Glomerular visceral epithelial cell (primary cell): ENCODE measurements at regions not wholly inside any gene's neighbourhood (a gene's known extent, or its start where the extent isn't known, plus 50 kb on each side); places are given as distances from the start of the nearest gene placed in this dataset.
"Not testable (repeated sequence)": the region's sequence is repeated elsewhere in the genome, so short reads cannot be mapped to it uniquely, and the experiment has no call there.

Experiments
- DNase-seq: peaks from one replicate; pipeline ENCODE4 v3.0.0-alpha.2; 2016; ENCODE audit errors: extremely low spot score

DNA sequence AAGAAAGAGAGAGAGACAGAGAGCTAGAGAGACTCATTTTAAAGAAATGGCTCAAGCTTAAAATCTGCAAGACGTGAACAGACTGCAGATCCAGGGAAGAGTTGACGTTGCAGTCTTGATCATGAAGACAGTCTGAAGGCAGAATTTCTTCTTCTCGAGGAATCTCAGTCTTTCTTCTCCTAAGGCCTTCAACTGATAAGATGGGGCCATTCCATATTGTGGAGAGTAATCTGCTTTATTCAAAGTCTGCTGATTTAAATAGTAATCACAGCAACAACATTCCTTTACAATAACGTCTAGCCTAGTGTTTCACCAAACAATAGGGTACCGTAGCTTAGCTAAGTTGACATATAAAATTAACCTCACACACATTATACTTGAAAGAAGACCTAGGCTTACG lies 208.4 kb upstream of the ADAMTS3 start:
- no peak for DNase-seq

DNA sequence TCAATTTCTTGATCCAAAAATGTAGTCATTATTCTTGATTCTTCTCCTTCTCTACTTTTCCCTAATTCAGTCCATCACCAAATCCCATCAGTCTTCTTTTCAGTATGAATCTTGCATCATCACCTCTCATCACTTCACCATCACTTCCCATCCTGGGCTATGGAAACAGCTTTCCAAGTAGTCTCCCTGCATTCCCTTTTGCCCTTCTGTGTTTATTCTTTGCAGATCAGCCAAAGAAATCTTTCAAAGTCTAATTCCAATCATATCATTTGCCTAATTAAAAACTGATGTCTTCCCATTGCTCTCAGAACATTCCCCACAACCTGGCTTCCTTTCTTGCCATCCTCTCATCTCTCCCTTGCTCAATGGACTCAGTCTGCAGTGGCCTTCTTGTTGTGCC lies 201.7 kb upstream of the ADAMTS3 start:
- no peak for DNase-seq

DNA sequence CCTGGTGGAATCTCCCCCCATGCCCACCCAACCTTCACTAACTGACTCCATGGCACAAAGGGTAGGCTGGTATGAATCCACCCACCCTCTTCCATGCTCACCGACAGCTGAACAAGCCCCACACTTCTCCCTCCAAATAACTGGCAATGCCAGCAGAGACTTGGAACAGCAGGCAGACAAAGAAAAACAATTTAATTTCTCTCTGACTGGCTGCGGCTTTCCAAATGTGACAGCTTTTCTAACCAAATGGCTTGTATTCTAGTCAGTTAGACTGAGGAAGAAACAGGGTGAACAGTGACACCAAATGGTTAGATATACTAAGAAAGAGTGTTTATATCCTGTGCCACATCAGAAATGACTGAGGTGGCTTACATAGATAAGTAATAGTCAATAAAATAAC lies 199.3 kb upstream of the ADAMTS3 start:
- DNase-seq = peak; percentile 40

DNA sequence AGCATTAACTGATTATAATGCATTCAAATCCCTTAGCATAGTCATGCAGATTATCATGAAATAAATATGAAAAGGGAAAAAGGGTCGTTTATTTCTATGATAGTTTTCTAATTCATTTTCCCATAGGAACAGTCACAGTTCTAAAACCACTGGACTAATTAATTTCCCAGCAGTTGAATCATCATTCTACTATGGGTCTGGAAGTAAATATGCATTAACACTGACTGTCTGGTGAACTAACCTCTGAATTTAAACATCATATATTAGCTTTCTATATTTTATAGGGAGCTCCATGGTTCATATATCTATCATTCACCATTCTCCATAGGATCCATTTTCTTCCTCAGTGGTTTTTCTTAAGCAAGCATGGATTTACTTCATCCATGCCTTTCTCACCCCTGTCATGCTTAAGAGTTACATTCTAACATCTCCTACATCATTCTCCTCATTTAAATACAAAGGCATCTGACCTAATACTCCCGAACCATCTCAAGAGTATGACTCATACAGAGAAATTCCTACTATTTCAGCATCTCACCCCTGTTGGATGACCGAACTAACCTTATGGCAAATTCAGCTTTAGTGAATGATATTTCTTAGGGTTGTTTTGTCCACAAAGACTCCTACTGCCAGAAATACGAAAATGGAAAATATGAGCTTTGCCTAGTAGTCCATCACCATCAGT lies 198.7 kb upstream of the ADAMTS3 start:
- peak; percentile 86 for DNase-seq

DNA sequence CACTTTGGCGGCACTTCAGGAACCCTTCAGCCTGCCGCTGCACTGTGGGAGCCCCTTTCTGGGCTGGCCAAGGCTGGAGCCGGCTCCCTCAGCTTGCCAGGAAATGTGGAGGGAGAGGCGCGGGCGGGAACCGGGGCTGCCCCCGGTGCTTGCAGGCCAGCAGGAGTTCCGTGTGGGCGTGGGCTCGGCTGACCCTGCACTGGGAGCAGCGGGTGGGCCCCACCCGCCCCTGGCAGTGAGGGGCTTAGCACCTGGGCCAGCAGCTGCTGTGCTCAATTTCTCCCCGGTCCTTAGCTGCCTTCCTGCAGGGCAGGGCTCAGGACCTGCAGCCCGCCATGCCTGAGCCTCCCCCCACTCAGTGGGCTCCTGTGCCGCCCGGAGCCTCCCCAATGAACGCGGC lies 196.8 kb upstream of the ADAMTS3 start:
- DNase-seq = not testable (repeated sequence)

DNA sequence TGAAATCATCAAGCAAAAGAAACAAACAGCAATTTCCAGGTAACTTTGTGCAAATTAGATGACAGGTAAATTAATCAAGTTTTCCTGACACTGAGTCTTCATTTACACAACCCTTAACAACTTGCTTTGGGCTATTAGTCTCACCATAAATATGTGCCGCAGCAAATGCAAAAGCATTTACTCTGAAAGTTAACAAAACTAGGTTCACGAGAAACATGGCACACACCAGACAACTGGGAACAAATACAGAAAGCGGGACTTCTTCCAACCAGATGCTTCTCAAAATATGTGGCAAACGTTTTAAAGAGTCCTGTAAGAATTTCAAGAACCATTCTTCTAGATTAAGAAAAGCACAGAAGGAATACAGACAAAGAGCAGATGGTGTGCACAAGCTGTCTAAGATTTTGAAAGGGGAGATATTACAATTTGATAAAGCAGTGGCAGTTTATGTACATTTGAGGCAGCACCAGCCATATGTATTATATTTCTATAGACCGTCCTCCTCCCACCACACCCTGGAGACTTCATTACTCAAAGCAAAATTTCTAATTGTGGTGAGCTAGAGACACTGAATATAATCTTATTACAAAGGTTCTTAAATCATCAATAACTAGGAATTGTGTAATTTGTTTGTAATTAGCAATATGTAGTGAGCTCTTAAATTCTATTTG lies 192.5 kb upstream of the ADAMTS3 start:
- no peak for DNase-seq

DNA sequence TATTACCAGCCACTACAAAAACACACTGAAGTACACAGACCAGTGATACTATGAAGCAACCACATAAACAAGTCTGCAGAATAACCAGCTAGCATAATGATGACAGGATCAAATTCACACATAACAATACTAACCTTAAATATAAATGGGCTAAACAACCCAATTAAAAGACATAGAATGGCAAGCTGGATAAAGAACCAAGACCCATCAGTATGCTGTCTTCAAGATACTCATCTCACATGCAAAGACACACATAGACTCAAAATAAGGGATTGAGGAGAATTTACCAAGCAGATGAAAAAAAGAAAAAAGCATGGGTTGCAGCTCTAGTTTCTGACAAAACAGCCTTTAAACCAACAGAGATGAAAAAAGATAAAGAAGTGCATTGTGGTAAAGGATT lies 184.4 kb upstream of the ADAMTS3 start:
- not testable (repeated sequence) for DNase-seq

DNA sequence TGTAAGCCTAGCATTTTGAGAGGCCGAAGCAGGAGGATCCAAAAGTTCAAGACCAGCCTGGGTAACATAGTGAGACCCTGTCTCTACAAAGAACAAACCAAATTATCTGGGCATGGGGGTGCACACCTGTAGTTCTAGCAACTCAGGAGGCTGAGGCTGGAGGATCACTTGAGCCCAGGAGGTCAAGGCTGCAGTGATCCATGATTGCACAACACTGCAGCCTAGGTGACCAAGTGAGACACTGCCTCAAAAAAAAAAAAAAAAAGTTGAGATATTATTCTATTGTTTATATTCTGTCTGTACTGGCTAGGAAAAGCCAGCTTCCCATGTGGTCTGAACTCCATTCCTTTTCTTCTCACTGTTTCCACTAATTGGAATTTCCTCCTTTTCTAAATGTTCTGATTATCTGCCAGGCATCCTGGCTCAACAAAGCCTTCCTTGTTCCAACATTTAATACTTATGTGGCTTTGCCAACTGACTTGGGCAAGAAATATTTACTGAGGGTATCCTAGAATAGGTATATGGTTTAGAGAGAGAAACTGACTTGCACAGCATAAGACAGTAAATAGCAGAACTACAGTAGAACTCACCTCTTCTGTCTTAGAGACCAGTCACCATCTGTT lies 175.2 kb upstream of the ADAMTS3 start:
- DNase-seq = no peak

DNA sequence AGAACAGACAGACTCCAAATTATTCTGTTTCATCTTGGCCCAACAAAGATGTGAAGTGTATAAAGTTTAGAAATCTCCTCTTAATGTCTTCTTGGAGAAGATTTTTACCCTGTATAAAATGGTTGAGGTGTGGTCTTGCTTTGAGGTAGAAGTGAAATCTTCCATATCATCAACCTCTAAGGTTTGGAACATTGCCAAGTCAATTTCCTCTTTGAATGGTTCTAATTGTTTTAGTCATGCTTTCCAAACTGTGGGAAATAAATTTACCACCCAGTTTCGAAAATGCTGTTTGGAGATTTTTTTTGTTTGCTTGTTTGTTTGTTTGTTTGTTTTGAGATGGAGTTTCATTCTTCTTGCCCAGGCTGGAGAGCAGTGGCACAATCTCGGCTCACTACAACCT lies 174.1 kb upstream of the ADAMTS3 start:
- no peak for DNase-seq

DNA sequence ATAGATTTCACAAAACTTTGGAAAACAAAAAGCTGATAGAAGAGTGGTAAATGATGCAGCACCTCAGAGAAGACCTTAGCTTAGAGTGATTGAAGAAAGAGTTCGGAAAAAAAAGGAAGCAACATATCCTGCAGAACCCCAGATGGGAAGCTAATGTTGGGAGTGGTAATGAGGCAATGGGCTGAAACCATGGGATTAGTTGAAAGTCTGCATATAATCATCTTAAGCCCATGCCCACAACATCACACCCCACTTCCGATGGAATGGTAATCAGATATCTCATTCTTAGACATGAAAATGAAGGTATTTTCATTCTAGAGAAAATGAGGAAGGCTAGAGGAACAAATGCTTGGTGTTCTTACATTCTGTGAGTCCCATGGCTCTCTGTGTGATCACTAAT lies 146.3 kb upstream of the ADAMTS3 start:
- DNase-seq = no peak

DNA sequence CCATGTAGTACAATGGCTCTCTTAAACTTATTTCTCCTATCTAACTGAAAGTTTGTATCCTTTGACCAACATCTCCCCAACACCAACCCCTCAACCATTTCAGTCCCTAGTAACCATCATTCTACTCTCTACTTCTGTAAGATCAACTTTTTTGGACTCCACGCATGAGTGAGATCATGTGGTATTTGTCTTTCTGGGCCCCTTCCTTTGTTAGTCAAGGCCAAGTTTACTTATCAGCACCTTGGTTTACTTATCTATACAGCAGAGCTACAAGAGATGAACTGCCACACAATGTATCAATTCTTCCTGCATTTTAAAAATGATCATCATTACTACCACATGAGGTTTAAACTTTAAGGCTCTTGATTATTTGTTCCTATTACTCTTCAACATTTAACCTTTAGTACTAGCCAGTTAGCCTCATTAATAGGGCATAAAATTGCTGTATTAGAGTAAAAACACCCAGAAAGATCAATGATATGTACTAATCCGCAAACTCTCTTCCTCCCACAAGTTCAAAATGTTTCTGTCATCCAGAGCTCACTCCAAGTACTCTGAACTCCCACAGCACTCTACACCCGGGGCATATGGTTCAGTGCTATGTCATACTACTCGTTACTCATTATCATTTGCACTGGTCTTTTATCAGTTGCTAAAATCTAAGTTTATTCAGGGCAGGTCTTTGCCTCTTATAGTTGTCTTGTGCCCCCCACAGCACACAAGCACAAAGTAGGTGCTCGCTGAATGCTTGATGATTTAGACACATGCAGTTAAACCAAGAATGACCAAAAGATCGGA lies 145.7 kb upstream of the ADAMTS3 start:
- no peak for DNase-seq

DNA sequence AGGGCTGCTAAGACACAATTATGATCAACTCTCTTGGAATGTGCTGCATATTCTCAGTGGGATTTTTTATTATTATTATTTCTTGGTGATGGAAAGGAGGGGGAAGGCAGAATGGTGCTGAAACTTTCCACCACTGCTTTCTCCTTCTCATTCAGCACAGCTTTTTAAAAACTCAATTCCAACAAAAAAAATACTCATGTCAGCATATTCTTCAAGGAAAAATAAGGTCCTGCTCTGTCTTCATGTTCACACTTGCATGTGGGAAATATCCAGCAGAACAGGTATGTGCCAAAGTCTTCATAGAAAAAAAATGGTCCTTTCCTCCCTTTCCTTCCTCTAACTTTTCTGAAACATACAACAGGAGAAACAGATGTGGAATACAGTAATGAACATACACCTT lies 144.0 kb upstream of the ADAMTS3 start:
- no peak for DNase-seq

DNA sequence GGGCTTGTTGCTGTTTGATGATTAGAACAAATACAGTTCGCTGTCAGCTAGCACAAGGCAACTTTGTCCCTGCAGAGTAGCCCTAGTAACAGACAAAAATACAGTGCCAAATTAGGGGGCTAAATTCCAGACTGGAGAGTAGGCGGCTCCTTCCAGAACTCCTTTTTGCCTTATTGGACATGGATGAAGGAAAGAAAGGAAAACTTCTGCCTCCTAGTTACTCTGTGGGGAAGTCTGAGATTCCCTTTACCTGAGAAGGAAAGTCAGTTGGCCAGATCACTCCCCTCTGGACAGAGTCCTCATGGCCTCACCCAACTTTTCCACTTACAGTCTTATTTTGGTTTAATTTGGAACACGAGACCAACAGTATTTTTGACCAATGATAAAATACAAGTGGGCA lies 140.5 kb upstream of the ADAMTS3 start:
- DNase-seq = no peak

DNA sequence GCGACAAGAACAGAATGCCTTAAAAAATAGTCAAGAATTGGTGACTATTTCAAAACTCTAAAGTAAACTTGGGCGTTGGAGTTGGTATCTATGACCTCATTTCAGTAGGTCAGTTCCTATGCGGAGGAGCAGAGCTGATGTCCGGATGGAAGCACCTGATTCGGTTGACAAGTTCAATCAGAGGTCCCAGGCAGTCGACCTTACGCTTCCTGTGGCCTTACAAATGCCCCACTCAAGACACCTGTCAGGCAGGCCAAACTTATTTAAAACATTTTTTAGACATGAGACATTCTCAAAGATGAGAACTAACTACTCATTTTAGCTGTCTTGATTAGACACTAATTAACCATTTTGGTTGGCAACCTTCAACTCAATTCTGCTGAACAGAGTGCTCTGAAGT lies 137.7 kb upstream of the ADAMTS3 start:
- DNase-seq = no peak

DNA sequence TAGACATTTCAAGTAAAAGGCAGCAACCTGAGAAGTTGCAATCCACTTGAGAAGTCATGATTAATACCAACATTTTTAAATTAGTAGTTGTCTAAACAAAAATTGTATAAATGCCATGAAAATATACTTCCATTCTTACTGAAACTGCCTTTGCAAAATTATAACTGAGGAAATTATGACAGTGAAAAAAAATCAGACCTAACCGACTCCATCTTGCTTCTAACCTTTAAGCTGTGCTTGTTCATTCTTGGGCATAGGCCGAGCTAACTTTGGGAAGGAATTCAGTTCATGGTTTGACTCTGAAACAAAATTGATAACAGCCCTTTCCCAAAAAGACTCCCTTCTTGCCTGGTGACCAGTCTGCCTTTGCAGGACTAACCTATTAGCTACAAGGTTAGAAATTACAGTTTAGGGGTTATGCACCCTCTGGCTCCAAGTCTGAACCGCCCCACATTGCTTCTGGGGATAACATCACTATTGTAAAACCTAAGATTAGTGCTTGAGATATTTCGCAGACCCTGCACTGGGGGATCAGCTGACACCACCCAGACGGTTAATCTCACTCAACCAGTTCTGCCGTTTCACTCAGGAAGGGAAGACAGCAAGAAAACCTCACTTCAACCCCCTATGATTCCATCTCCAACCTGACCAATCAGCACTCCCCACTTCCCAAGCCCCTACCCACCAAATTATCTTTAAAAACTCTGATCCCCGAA lies 136.1 kb upstream of the ADAMTS3 start:
- DNase-seq = not testable (repeated sequence)

DNA sequence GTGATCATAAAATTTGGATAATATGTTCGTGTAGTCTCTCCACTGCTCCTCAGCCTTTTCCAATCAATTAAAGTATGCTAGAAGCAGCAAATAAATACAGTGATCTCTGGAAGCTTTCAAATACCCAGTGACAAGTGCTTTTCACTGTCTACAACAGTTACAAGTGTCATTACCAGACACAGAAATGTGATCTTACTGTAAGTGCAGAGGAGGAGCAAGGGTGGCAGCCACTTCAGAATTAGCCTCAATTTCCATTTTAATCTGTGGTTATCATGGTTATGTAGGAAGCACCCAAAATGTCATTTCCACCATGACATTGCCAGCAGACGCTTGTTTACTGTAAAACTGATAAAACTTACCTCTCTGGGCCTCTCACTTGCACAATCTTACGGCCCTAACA lies 133.9 kb upstream of the ADAMTS3 start:
- no peak for DNase-seq

DNA sequence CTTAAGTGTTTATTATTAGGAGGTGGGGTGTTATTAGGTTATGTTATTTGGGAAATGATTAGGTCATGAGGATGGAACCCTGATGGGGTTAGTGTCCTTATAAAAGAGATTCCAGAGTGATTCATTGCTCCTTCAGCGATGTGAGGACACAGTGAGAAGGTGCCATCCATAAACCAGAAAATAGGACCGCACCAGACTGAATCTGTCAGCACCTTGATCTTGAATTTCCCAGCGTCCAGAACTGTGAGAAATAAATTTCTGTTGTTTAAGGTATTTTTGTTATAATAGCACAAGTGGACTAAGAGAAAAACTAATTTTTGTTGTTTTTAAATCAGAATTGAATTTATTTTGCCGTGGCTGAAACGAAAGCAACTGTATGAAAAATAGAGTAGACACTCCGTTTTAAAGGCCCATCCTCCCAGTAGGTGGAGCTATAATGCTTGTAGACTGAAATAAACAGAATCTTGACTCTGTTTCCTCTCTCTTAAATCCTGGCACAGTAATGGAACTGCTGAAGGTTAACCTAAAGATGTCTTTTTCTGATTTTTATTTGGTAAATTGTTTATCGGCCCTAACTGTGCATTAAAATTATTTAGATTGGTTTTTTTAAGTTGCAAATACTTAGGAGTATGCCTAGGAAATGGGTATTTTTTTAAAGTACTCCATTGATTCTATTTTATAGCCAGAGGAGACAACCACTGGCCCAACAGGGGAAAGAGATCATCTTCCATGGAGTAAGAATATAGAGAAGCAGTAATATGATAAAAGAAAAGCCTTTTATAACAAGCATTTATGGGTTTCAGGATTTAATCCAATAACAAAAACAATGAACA lies 133.2 kb upstream of the ADAMTS3 start:
- DNase-seq = peak; percentile 61

DNA sequence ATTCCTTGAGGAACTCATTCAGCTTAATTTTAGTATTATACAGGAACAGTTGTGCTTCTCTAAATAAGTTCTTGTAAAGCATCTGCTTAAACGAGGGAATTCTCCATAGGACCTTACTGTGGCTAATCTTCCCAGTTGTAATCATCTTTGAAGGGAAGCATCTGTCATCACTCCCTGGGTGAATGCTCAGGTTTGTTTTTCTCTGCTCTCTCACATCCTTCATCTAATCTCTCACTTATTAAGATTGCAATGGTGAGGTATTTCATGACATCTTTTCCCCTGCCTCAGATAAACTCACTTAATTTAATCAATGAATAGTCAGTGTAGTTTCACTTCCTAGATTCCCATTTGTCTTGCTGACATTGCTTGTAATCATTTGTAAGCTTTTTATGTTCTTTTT lies 121.8 kb upstream of the ADAMTS3 start:
- peak; percentile 59 for DNase-seq

DNA sequence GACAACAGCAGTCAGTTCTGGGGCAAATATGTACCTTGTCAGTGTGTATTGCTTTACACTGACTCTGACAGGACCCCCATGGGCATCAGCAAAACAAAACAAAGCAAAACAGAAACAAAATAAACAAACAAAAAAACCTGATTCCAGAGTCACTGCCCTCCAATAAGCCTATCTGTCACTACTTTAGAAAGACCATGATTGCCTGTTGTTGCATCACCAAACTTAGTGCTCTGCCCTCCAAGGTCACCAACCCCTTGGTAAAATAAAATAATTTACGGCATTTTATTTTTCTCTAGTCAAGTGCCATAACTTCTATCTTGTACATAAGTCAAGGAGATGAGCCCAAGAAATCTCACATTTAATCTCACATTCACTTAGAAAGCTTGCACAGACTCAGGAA lies 120.9 kb upstream of the ADAMTS3 start:
- no peak for DNase-seq

DNA sequence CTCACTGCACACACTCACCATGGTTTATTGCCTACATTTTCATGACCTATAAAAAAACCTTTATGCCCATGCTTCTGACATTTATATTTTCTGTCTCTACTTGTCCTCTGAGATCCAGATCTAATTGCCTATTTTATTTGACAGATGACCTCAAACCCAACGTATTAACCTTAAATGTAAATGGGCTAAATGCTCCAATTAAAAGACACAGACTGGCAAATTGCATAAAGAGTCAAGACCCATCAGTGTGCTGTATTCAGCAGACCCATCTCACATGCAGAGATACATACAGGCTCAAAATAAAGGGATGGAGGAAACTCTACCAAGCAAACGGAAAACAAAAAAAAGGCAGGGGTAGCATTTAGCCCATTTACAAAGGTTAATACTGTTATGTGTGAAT lies 117.4 kb upstream of the ADAMTS3 start:
- DNase-seq = not testable (repeated sequence)

DNA sequence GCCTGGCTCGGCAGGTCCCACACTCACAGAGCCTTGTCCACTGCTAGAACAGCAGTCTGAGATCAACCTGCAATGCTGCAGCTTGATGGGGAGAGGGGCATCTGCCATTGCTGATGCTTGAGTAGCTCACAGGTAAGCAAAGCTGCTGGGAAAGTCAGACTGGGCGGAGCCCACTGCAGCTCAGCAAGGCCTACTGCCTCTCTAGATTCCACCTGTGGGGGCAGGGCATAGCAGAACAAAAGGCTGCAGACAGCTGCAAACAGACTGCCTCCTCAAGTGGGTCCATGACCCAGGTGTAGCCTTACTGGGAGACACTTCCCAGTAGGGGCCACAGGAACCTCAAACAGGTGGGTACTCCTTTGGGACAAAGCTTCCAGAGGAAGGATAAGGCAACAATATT lies 110.6 kb upstream of the ADAMTS3 start:
- DNase-seq = no peak
